ENCODE measurements at regions not wholly inside any gene's neighbourhood (a gene's known extent, or its start where the extent isn't known, plus 50 kb on each side); places are given as distances from the start of the nearest gene placed in this dataset.

GRCh38 chr3:28738425-28738824 is 389.8 kb upstream of the AZI2 start:
- no peak for DNase-seq (ENCODE audit: low spot score)
- in situ Hi-C loops (cut with MboI; ENCODE audit: low sequenced_read_pairs, unreplicated experiment), result no loop called here

GRCh38 chr3:28739647-28740046 is 391.0 kb upstream of the AZI2 start:
- TF ChIP-seq, protein P1, sequence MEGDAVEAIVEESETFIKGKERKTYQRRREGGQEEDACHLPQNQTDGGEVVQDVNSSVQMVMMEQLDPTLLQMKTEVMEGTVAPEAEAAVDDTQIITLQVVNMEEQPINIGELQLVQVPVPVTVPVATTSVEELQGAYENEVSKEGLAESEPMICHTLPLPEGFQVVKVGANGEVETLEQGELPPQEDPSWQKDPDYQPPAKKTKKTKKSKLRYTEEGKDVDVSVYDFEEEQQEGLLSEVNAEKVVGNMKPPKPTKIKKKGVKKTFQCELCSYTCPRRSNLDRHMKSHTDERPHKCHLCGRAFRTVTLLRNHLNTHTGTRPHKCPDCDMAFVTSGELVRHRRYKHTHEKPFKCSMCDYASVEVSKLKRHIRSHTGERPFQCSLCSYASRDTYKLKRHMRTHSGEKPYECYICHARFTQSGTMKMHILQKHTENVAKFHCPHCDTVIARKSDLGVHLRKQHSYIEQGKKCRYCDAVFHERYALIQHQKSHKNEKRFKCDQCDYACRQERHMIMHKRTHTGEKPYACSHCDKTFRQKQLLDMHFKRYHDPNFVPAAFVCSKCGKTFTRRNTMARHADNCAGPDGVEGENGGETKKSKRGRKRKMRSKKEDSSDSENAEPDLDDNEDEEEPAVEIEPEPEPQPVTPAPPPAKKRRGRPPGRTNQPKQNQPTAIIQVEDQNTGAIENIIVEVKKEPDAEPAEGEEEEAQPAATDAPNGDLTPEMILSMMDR (IDR thresholded peaks at IDR 0.05; ENCODE audit: borderline replicate concordance, control extremely low read depth, extremely low read depth, insufficient read depth, missing control alignments), result no peak
- no peak for DNase-seq (ENCODE audit: low spot score)
- in situ Hi-C loops (cut with MboI; ENCODE audit: low sequenced_read_pairs, unreplicated experiment), result no loop called here

More at GRCh38 chr3:28738425-28738824, 389.8 kb upstream of the AZI2 start:
- TF ChIP-seq, protein P1 (IDR thresholded peaks at IDR 0.05; ENCODE audit: borderline replicate concordance, control extremely low read depth, extremely low read depth, insufficient read depth, missing control alignments), result no peak

DNA sequence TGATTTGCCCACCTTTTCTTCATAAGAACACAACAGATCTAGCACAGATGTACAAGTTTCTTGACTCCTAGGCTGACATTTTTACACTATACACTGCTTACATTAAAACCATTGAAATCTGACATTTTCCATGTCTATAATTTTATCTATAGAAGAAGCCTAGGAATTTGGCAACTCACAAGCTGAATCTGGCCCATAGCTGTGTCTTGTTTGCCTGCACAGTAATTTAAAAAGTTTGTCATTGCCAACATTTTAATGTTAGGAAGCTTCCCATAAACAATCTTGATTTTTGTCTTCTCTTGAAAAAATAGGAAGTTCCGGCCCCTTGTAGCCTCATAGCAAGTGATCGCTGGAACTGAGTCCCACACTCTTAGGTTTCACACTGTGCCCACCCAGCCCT is 394.6 kb upstream of the AZI2 start:
- DNase-seq (ENCODE audit: low spot score), result no peak
- in situ Hi-C loops (cut with MboI; ENCODE audit: low sequenced_read_pairs, unreplicated experiment), result no loop called here
- TF ChIP-seq, protein P1 (IDR thresholded peaks at IDR 0.05; ENCODE audit: borderline replicate concordance, control extremely low read depth, extremely low read depth, insufficient read depth, missing control alignments), result no peak

DNA sequence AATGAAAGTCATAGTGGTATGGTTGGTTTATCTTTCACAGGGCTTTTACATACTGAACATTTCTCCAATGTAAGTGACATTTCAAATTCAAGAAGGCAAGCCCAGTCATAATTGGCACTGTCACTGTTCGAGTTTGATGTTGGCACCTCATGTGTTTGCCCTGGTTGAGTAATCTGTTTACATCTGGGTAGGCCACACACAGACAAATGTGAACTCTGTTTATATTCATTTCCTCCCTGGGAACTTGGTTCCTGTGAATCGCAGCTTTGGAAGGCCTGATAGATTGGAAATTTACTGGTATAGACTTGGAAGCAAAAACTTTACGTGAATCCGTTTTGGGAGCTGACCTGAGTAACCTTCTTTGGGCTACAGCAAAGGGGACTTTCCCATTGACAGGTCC is 395.2 kb upstream of the AZI2 start:
- DNase-seq (ENCODE audit: low spot score), result no peak
- in situ Hi-C loops (cut with MboI; ENCODE audit: low sequenced_read_pairs, unreplicated experiment), result no loop called here
- TF ChIP-seq, protein P1 (IDR thresholded peaks at IDR 0.05; ENCODE audit: borderline replicate concordance, control extremely low read depth, extremely low read depth, insufficient read depth, missing control alignments), result no peak

- in situ Hi-C loops (cut with MboI; ENCODE audit: low sequenced_read_pairs, unreplicated experiment), result no loop called here
- DNase-seq (ENCODE audit: low spot score), result no peak
- TF ChIP-seq, protein P1 (IDR thresholded peaks at IDR 0.05; ENCODE audit: borderline replicate concordance, control extremely low read depth, extremely low read depth, insufficient read depth, missing control alignments), result no peak
Measured at GRCh38 chr3:28745436-28745835, 396.8 kb upstream of the AZI2 start.

DNA sequence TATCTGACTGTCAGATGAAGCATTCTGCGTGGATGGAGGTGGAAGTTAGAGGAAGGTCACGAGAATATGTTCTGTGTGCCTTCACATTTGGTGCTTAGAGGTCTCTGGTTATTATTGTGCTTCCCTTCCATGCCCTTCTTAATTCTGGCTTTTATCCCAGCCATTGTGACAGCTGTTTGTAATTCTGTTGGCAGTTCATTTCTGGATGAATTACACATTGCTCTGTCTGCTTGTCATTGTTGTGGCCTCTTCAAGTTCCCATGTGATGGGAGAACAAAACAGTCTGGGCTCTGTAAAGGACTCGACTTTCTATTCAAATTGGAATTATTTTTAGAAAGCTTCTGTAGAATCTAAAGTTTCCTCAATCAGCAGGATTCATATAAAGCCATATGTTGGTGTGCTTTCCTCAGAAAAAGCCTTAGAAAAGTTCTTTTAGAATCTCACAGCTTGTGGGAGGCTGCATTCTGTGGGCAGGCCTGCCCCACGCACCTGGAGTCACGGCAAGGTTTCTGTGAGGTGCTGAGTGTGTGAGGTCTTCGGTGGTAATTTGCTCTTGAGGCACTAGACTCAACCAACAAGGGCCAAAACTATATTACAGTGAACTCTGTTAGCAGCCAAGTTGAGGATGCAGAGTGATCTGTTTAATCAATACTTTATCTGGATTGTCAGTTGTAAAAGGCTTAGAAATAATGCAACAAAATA is 397.4 kb upstream of the AZI2 start:
- DNase-seq (ENCODE audit: low spot score), result no peak
- TF ChIP-seq, protein P1 (IDR thresholded peaks at IDR 0.05; ENCODE audit: borderline replicate concordance, control extremely low read depth, extremely low read depth, insufficient read depth, missing control alignments), result no peak
- in situ Hi-C loops (cut with MboI; ENCODE audit: low sequenced_read_pairs, unreplicated experiment), result no loop called here
